ENCODE measurements at regions not wholly inside any gene's neighbourhood (a gene's known extent, or its start where the extent isn't known, plus 50 kb on each side); places are given as distances from the start of the nearest gene placed in this dataset.

DNA sequence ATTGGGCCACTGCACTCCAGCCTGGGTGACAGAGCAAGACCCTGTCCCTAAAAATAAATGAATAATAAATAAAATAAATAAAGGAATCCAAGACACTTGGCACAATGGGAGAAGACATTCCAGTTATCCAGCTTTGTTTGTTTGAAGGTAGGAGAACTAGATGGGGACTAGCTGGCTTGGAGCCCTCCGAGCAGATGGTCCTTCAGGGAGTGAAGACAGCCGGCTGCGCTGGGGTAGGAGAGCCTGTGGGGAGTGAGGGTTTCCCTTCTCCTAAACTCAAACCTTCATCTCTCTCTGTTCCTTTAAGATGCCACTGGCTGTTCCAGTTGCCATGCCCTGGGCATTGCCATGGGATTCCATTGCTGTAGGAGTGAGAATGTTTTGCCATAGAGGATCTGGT is 120.6 kb downstream of the NAV1 start:
- Histone ChIP-seq H3K27me3 (ENCODE audit: control insufficient read depth, insufficient read depth) (no peaks in the 10 kb centered on the region), H3K27ac (ENCODE audit: low read length) (no peak overlapping the region), H3K4me3 (ENCODE audit: low read length) (no peak overlapping the region), H3K9me3 (ENCODE audit: control insufficient read depth, low read length) (no peaks in the 10 kb centered on the region), H3K4me1 (ENCODE audit: control insufficient read depth, insufficient read depth, low read length) (peaks cover 7% of the 10 kb centered on the region)
- ATAC-seq (no peak), DNase-seq (no peak)
- 80% methylated on average over 3 of the region's 3 CpGs for WGBS
- intact Hi-C loops (cut with DNase I): loop anchor here in 1 of 4 donors (5.0 kb wide), 1 partner anchor 133 kb away; no protein-coding TSS in a partner anchor

DNA sequence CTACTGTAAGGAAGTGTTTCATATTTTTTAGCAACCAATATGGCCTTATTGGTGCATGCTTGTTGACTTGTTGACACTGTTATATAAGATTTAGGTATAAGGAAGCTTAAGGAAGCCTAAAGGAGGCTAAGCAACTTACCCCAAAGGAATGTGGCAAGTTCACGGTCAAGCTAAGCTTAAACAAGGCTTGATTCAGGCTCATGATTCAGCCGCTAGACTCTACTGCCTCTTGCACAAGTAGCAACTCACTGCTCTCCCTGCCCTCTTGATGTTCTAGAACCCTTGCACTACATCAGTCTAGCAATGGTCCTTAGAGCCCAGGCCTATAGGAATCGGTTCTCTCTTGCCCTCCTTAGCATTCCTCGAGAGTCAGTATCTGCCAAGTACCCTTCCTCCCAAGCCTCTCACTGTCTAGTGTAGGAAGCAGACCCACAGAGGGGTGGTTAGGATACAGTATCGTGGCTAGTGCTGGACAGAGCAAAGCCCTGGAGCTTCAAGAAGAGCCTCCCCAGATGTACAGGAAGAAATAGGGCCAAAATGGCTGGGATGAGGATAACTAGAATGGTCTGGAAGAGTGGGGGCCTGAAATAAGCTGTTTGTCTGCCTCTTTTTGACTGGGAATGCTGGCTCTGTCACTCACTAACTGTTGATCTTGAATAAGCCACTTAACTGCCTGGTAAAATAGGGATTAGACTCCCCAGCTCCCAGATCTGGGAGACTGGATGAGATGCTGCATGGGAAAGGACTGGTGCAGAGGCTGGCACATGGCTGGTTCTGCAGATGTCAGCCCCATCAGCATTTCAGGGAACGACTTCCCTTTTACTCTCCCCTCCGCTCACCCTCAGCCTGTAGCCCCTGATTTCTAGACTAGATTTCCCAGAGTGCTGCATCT is 122.2 kb downstream of the NAV1 start:
- H3K4me1 ChIP-seq (ENCODE audit: control insufficient read depth, insufficient read depth, low read length): peaks cover 3% of the 10 kb centered on the region
- ATAC-seq (no peak), DNase-seq (no peak)
- H3K9me3 ChIP-seq (ENCODE audit: control insufficient read depth, low read length): no peaks in the 10 kb centered on the region
- H3K27me3 ChIP-seq (ENCODE audit: control insufficient read depth, insufficient read depth): no peaks in the 10 kb centered on the region
- no peak overlapping the region for H3K27ac ChIP-seq (ENCODE audit: low read length)
- 76% methylated on average over 7 of the region's 7 CpGs for WGBS
- no peak overlapping the region for H3K4me3 ChIP-seq (ENCODE audit: low read length)
- intact Hi-C loops (cut with DNase I): no loop called here

DNA sequence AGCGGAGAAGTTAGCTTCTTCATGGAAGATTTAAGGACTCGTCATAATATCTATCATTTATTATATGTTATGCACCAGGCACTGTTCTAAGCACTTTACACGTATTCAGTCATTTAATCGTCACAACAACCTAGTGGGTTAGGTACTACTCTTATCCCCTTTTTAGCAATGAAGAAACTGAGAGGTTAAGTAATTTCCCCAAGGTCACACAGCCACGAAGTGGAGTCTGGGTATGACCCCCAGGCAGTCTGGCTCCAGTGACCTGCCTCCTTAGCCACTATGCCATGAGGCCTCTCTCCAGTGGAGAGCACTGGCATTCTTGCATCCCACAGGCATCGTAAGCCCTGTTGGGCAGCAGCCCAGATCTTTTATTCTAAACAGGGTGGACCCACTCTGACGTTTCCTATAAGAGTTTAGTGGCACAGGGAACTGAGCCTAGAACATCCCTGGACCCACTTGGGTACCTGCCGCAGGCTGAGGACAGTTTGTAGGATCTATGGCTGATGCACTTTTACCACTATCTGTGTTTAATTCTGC is 123.0 kb downstream of the NAV1 start:
- Histone ChIP-seq H3K27me3 (ENCODE audit: control insufficient read depth, insufficient read depth) (no peaks in the 10 kb centered on the region), H3K27ac (ENCODE audit: low read length) (no peak overlapping the region), H3K9me3 (ENCODE audit: control insufficient read depth, low read length) (no peaks in the 10 kb centered on the region), H3K4me1 (ENCODE audit: control insufficient read depth, insufficient read depth, low read length) (no peaks in the 10 kb centered on the region), H3K4me3 (ENCODE audit: low read length) (no peak overlapping the region)
- DNase-seq (no peak), ATAC-seq (no peak)
- 85% methylated on average over 8 of the region's 8 CpGs for WGBS
- intact Hi-C loops (cut with DNase I): no loop called here

DNA sequence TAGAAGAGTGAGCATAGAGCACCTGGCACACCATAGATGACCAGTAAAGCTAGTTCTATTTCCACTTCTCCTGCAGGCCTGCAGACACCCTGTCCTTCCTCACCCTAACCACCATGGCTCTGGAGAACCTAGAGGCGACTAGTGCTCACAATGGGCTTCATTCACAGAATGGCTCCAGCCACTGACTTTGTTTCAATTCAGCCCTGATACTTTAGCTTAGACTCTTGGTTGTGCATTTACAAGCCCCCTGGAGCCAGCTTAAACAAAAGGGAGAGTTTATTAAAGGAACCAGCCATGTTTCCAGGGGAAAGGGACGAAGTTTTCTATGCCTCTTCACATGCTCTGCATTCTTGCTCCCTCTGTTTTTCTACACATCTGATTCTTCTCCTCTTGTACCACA is 123.7 kb downstream of the NAV1 start:
- Histone ChIP-seq H3K27me3 (ENCODE audit: control insufficient read depth, insufficient read depth) (no peaks in the 10 kb centered on the region), H3K4me3 (ENCODE audit: low read length) (no peak overlapping the region), H3K27ac (ENCODE audit: low read length) (no peak overlapping the region), H3K9me3 (ENCODE audit: control insufficient read depth, low read length) (no peaks in the 10 kb centered on the region), H3K4me1 (ENCODE audit: control insufficient read depth, insufficient read depth, low read length) (no peaks in the 10 kb centered on the region)
- ATAC-seq: no peak
- no peak for DNase-seq
- intact Hi-C loops (cut with DNase I): no loop called here
- WGBS: 84% methylated on average over 2 of the region's 2 CpGs

DNA sequence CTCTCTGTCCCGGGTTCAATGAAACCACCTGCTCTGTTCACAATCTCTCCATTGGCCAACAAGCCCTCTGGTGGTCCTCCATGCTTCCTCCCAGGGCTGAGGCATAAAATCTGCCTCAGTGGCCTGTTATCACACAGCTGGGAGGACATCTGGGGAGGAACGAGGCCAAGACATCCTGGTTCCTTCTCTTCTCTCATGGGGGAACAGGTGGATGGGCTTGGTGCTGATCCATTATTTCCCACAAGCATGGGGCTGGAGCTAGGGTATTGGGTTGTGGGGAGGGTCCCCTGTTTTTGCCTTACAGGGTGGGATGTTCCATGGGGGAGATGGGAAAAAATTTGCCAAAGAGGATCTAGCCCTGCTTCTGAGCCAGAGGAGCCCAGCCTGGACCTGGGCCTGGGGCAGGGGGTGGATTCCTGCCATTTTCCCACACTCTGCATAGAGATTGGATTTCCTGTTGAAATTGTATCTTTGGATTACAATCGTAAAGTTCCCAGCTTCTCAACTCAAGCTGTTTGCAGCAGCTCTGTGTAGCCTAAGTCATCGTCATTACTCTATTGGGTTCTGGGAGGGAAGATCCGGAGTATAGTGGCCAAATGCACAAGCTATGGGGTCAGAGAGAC is 124.7 kb downstream of the NAV1 start:
- 73% methylated on average over 5 of the region's 5 CpGs for WGBS

DNA sequence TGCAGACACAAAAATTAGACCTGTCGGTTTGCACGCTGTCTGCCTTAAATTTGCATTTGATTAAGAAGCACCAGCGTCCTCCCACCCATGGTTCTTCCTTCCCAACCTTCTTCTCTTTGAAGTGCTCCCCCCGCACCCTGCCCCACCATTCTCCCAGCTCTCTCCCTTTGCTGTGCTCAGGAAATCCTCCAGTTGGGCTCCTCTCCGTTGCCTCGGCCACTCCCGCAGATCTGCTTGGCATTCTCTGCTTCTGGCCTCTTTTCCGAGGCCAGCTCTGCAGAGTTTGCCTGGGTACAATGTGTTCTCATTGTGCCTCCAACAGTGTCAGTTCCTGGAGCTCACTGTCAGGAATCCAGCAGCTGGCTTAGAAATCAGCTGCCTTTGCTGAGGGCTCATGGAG is 126.1 kb downstream of the NAV1 start:
- intact Hi-C loops (cut with DNase I): no loop called here
- H3K9me3 ChIP-seq (ENCODE audit: control insufficient read depth, low read length): no peaks in the 10 kb centered on the region
- no peak overlapping the region for H3K4me3 ChIP-seq (ENCODE audit: low read length)
- 66% methylated on average over 8 of the region's 8 CpGs for WGBS
- ATAC-seq: no peak
- no peaks in the 10 kb centered on the region for H3K4me1 ChIP-seq (ENCODE audit: control insufficient read depth, insufficient read depth, low read length)
- DNase-seq: no peak
- H3K27me3 ChIP-seq (ENCODE audit: control insufficient read depth, insufficient read depth): no peaks in the 10 kb centered on the region
- H3K27ac ChIP-seq (ENCODE audit: low read length): no peak overlapping the region

More for the DNA sequence above, 124.7 kb downstream of the NAV1 start:
- no peak overlapping the region for H3K4me3 ChIP-seq (ENCODE audit: low read length)
- H3K9me3 ChIP-seq (ENCODE audit: control insufficient read depth, low read length): no peaks in the 10 kb centered on the region
- intact Hi-C loops (cut with DNase I): no loop called here
- no peaks in the 10 kb centered on the region for H3K27me3 ChIP-seq (ENCODE audit: control insufficient read depth, insufficient read depth)
- ATAC-seq: no peak
- H3K4me1 ChIP-seq (ENCODE audit: control insufficient read depth, insufficient read depth, low read length): no peaks in the 10 kb centered on the region
- H3K27ac ChIP-seq (ENCODE audit: low read length): no peak overlapping the region
- no peak for DNase-seq

DNA sequence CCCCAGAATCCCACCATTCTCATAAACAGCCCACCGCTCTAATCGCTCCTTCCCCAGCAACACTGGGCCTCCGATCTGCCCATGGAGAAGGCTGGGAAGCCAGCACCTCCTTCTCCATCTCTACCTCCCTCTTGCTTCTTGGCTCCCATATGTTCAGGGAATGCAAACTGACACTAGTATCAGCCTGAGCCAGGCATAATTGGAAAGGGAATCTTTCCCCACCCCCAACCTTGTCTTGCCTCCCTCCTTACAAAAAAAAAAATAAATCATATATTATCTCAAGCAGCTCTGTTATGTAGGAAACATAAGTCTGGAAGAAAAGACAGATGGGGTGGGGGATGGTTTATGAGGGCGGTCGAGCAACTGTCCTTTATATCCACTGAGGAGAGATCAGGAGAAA is 127.2 kb downstream of the NAV1 start:
- 91% methylated on average over 5 of the region's 5 CpGs for whole genome bisulfite sequencing
- Histone ChIP-seq H3K4me1 (ENCODE audit: control insufficient read depth, insufficient read depth, low read length) (no peaks in the 10 kb centered on the region), H3K4me3 (ENCODE audit: low read length) (no peak overlapping the region), H3K27ac (ENCODE audit: low read length) (no peak overlapping the region), H3K27me3 (ENCODE audit: control insufficient read depth, insufficient read depth) (no peaks in the 10 kb centered on the region), H3K9me3 (ENCODE audit: control insufficient read depth, low read length) (no peaks in the 10 kb centered on the region)
- DNase-seq (no peak), ATAC-seq (no peak)
- intact Hi-C loops (cut with DNase I): no loop called here

DNA sequence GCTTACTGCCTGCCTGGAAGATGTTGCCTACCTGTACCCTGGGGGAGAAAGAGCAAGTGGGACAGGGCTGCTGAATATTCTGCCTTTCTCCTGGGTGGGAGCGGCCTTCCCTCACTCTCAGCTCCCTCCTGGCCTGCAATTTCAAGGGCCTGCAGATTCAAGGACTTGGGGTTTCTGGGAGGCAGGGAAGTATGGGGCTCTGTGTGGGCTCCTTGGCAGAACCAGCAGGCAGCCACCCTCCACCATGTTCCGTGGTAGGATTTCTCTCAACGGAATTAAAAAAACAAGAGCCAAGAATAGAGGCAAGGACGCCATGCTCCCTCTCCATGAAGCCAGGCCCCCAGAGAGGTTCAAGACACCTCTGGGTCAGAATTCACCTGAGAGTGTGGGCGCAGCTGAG is 127.7 kb downstream of the NAV1 start:
- WGBS: 95% methylated on average over 5 of the region's 5 CpGs
- Histone ChIP-seq H3K27ac (ENCODE audit: low read length) (no peak overlapping the region), H3K4me3 (ENCODE audit: low read length) (no peak overlapping the region), H3K9me3 (ENCODE audit: control insufficient read depth, low read length) (no peaks in the 10 kb centered on the region), H3K4me1 (ENCODE audit: control insufficient read depth, insufficient read depth, low read length) (no peaks in the 10 kb centered on the region), H3K27me3 (ENCODE audit: control insufficient read depth, insufficient read depth) (no peaks in the 10 kb centered on the region)
- intact Hi-C loops (cut with DNase I): no loop called here
- DNase-seq: no peak
- no peak for ATAC-seq

DNA sequence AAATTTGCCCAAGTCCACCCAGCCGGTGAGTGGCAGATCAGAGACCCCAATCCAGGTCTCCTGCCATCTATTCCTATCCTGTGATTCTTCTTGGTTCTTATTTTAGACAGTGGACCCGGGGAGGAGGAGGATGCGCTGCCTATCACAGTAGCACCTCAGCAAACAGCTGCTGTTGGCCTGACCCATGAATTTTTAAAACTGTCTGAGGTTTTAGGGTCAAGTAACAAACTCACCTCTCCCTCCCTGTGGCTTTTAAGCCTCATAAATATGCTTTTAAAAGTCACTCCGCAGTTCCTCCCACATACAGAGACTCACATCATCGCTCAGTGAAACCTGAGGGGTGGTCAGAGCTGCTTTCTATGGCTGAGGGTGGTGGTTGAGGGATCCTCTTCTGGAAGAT is 128.6 kb downstream of the NAV1 start:
- DNase-seq: no peak
- no peaks in the 10 kb centered on the region for H3K4me1 ChIP-seq (ENCODE audit: control insufficient read depth, insufficient read depth, low read length)
- no peak overlapping the region for H3K27ac ChIP-seq (ENCODE audit: low read length)
- H3K9me3 ChIP-seq (ENCODE audit: control insufficient read depth, low read length): no peaks in the 10 kb centered on the region
- H3K27me3 ChIP-seq (ENCODE audit: control insufficient read depth, insufficient read depth): no peaks in the 10 kb centered on the region
- ATAC-seq: no peak
- H3K4me3 ChIP-seq (ENCODE audit: low read length): no peak overlapping the region
- intact Hi-C loops (cut with DNase I): no loop called here
- 86% methylated on average over 5 of the region's 5 CpGs for whole genome bisulfite sequencing

DNA sequence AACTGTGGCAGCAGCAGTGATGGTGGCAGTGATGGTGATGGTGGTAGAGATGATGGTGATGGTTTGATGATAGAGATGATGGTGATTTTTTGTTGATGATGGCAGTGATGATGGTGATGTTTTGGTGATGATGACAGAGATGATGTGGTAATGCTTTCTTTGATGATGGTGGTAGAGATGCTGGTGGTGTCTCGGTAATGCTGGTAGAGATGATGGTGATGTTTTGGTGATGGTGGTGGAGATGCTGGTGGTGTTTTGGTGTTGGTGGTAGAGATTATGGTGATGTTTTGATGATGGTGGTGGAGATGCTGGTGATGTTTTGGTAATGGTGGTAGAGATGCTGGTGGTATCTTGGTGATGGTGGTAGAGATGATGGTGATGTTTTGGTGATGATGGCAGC is 131.6 kb downstream of the NAV1 start:
- intact Hi-C loops (cut with DNase I): no loop called here
- H3K27me3 ChIP-seq (ENCODE audit: control insufficient read depth, insufficient read depth): no peaks in the 10 kb centered on the region
- no peak overlapping the region for H3K4me3 ChIP-seq (ENCODE audit: low read length)
- no peaks in the 10 kb centered on the region for H3K9me3 ChIP-seq (ENCODE audit: control insufficient read depth, low read length)
- DNase-seq: no peak
- 94% methylated on average over 1 of the region's 1 CpG for WGBS
- no peak for ATAC-seq
- H3K27ac ChIP-seq (ENCODE audit: low read length): no peak overlapping the region
- H3K4me1 ChIP-seq (ENCODE audit: control insufficient read depth, insufficient read depth, low read length): no peaks in the 10 kb centered on the region

DNA sequence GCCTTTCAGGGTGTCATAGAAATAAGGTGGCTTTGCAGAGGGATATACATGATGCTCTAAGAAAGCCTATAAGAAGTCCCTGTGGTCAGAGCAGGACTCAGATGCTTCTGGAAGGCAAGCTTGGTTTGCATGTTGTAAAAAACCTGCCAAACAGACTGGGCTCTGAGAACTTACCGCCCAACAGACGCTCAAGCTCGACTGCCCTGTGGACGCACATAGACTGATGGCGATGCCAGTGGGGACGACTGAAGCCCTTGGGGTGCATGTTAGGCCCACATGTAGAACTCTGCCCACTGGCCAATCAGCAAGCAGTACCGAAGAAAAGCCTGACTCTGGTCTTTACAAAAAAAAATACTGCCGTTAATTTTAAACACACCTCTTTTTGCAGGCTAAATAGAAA is 133.8 kb downstream of the NAV1 start:
- intact Hi-C loops (cut with DNase I): no loop called here
- Histone ChIP-seq H3K27me3 (ENCODE audit: control insufficient read depth, insufficient read depth) (no peaks in the 10 kb centered on the region), H3K4me3 (ENCODE audit: low read length) (no peak overlapping the region), H3K27ac (ENCODE audit: low read length) (no peak overlapping the region), H3K9me3 (ENCODE audit: control insufficient read depth, low read length) (no peaks in the 10 kb centered on the region), H3K4me1 (ENCODE audit: control insufficient read depth, insufficient read depth, low read length) (peaks cover 4% of the 10 kb centered on the region)
- ATAC-seq (no peak), DNase-seq (no peak)
- 85% methylated on average over 8 of the region's 8 CpGs for WGBS
